ENCODE measurements at regions not wholly inside any gene's neighbourhood (a gene's known extent, or its start where the extent isn't known, plus 50 kb on each side); places are given as distances from the start of the nearest gene placed in this dataset.
A peak's percentile ranks its signal among the peaks of the same experiment; 100 is the strongest.

GRCh38 chr13:99662678-99663077 is 161.4 kb downstream of the TM9SF2 start:
- DNase-seq (ENCODE audit: low spot score): no peak

GRCh38 chr13:99661791-99662190 is 160.5 kb downstream of the TM9SF2 start:
- DNase-seq (ENCODE audit: low spot score): no peak

GRCh38 chr13:99659866-99660554 is 158.7 kb downstream of the TM9SF2 start:
- DNase-seq (ENCODE audit: low spot score): no peak

- no peak for DNase-seq (ENCODE audit: low spot score)
Measured at GRCh38 chr13:99659226-99659625, 158.0 kb downstream of the TM9SF2 start.

- DNase-seq (ENCODE audit: low spot score): peak; percentile 79
Measured at GRCh38 chr13:99658261-99658991, 157.2 kb downstream of the TM9SF2 start.

- DNase-seq (ENCODE audit: low spot score): peak; percentile 70
Measured at GRCh38 chr13:99657848-99658260, 156.6 kb downstream of the TM9SF2 start.

- DNase-seq (ENCODE audit: low spot score): no peak
Measured at GRCh38 chr13:99656844-99657381, 155.6 kb downstream of the TM9SF2 start.

- peak; percentile 79 for DNase-seq (ENCODE audit: low spot score)
Measured at GRCh38 chr13:99656092-99656745, 154.9 kb downstream of the TM9SF2 start.

- no peak for DNase-seq (ENCODE audit: low spot score)
Measured at GRCh38 chr13:99655351-99656091, 154.2 kb downstream of the TM9SF2 start.

- no peak for DNase-seq (ENCODE audit: low spot score)
Measured at GRCh38 chr13:99654076-99654475, 152.8 kb downstream of the TM9SF2 start.

- DNase-seq (ENCODE audit: low spot score): no peak
Measured at GRCh38 chr13:99653526-99653925, 152.3 kb downstream of the TM9SF2 start.

- no peak for DNase-seq (ENCODE audit: low spot score)
Measured at GRCh38 chr13:99652901-99653300, 151.6 kb downstream of the TM9SF2 start.

- no peak for DNase-seq (ENCODE audit: low spot score)
Measured at GRCh38 chr13:99652141-99652540, 150.9 kb downstream of the TM9SF2 start.

GRCh38 chr13:99651016-99651415 is 149.7 kb downstream of the TM9SF2 start:
- DNase-seq (ENCODE audit: low spot score): no peak

GRCh38 chr13:99650410-99650809 is 149.1 kb downstream of the TM9SF2 start:
- no peak for DNase-seq (ENCODE audit: low spot score)

GRCh38 chr13:99648927-99649326 is 147.7 kb downstream of the TM9SF2 start:
- no peak for DNase-seq (ENCODE audit: low spot score)

- DNase-seq (ENCODE audit: low spot score): no peak
Measured at GRCh38 chr13:99648066-99648665, 146.9 kb downstream of the TM9SF2 start.

- no peak for DNase-seq (ENCODE audit: low spot score)
Measured at GRCh38 chr13:99647596-99647985, 146.3 kb downstream of the TM9SF2 start.

GRCh38 chr13:99646866-99647595 is 145.8 kb downstream of the TM9SF2 start:
- DNase-seq (ENCODE audit: low spot score): no peak

GRCh38 chr13:99642841-99643240 is 141.6 kb downstream of the TM9SF2 start:
- no peak for DNase-seq (ENCODE audit: low spot score)

- DNase-seq (ENCODE audit: low spot score): no peak
Measured at GRCh38 chr13:99642006-99642405, 140.7 kb downstream of the TM9SF2 start.

Measured in left forelimb (tissue), 1 donor.